GM13976 (cell line): ENCODE measurements at regions not wholly inside any gene's neighbourhood (a gene's known extent, or its start where the extent isn't known, plus 50 kb on each side); places are given as distances from the start of the nearest gene placed in this dataset.

Source experiments
- DNase-seq: peaks from one replicate; pipeline ENCODE4 v3.0.0; 2012; ENCODE audit warnings: low spot score
- in situ Hi-C: fragments of 300-500 bp; cut with MboI; formaldehyde crosslinking; loops from one replicate; pipeline ENCODE4 v1.12.0; 2022; ENCODE audit warnings: low sequenced_read_pairs, mixed read lengths, inconsistent platforms; ENCODE audit not compliant: unreplicated experiment
- TF ChIP-seq, protein P1 (sequence below): IDR thresholded peaks from 2 replicates; pipeline ENCODE4 v1.5.1; 2012; ENCODE audit warnings: borderline replicate concordance, mild to moderate bottlenecking; ENCODE audit not compliant: insufficient read depth; ENCODE audit errors: extremely low read depth, missing control alignments, control extremely low read depth

DNA sequence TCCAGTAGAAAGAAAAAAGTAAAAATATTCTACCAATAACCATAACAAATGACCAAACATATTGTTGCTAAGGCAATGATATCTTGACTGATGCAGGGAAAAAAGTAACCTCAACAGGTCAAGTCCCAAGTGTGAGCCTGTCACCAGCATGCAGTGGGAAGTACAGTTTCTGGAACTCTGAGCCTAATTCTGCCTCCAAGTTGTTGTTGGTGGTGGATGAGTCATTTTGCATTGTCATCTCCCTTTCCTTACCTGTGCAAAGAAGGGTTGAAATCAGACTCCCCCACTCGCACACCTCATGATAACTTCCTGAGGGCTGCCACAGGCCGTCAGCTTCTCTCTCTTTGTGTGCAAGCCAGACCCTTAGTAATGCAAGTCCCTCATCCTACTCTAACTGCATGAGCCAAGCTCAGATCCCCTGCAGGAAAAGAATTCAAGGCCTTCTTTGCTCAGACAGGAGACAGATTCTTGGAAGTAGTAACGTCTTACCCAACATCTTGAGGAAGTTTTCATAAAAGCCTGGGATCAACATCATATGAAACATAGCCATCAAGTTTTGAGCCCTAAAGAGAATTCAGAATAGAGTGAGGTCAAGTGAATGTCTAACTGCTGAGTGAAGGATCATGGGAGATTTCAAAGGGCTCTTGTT is 207.6 kb upstream of the FOXA2 start:
- DNase-seq: no peak
- in situ Hi-C loops: no loop called here
- TF ChIP-seq, protein P1, sequence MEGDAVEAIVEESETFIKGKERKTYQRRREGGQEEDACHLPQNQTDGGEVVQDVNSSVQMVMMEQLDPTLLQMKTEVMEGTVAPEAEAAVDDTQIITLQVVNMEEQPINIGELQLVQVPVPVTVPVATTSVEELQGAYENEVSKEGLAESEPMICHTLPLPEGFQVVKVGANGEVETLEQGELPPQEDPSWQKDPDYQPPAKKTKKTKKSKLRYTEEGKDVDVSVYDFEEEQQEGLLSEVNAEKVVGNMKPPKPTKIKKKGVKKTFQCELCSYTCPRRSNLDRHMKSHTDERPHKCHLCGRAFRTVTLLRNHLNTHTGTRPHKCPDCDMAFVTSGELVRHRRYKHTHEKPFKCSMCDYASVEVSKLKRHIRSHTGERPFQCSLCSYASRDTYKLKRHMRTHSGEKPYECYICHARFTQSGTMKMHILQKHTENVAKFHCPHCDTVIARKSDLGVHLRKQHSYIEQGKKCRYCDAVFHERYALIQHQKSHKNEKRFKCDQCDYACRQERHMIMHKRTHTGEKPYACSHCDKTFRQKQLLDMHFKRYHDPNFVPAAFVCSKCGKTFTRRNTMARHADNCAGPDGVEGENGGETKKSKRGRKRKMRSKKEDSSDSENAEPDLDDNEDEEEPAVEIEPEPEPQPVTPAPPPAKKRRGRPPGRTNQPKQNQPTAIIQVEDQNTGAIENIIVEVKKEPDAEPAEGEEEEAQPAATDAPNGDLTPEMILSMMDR: no peak

DNA sequence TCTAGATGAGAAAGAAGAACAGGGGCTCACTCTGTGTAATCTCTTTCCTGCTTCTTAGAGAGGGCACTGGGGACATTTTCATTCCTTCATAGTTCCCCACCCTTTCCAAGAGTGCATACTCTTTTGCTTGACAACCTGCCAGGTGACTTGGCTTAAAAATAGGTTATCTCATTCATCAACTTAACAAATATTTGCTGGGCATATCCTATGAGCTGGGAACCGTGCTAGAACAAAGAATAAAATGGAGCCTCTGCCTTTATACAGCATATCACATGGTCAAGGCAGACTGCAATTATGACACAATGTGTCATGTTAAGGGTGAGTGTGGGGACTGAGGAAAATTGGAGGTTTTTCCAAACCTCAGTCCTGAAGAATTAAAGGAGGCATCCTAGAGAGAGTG is 209.8 kb upstream of the FOXA2 start:
- in situ Hi-C loops: no loop called here
- TF ChIP-seq, protein P1: no peak
- no peak for DNase-seq

DNA sequence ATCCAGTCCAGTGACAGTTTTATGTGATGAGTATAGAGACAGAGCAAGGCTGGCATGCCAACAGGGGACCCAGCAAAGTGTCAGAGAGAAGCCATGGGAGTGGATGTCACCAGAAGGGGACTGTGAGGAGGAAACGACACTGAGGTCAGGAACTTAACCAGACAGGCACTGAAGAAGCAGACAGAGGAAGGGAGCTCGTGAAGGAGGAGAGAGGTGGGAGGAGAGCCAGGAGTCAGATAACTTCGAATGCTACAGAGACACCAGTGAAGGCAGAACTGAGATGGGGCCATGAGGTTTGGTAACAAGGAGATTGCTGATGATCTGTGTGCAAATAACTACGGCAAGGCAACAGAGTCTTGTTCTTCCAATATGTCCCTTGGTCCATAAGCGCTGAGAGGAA is 211.1 kb upstream of the FOXA2 start:
- in situ Hi-C loops: no loop called here
- TF ChIP-seq, protein P1: no peak
- DNase-seq: no peak

DNA sequence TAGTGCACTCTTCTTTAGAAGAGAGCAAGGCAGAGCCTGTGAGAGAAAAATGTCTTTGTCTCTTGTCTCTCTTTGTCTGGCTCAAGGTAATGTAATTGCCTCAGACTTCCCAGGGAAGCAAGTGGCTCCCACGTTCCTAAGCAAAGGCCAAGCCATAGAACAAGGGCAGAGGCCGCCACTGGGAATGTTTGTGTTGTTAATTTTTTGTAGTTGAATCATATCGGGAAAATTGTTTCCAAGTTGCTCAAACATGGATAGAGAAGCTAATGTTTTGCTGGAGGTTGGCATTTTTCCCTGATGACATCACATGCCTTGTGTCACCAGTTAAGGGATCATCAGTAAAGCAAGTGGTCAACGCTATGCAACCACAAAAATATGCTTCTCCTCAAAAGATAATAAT is 211.5 kb upstream of the FOXA2 start:
- TF ChIP-seq, protein P1: no peak
- in situ Hi-C loops: no loop called here
- no peak for DNase-seq

DNA sequence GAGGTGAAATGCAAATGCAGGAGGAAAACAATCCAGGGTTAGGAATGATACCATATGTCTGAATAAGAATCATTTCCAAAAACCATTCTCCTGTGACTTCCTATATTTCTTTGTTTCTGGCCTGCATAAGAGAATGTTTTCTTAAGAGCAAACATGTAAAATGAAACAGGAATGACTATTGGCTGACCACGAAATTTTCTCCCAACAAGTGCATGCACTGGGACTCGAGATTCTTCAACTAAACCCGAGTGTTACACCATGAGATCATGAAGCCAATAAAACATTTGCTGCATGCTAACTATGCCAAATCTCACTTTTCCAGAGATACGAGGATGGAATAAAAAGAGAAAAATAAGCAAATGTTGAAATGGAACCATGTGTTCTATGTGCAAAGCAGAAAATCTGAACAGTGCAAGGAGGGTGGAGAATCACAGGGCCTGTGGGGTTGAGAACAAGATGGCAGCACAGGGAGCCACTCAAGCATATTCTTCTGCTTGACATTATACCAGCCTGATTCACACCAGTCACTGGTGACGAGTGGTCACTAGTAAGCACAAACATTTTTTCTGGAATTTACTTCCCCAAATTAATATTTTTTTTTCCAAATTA is 212.2 kb upstream of the FOXA2 start:
- in situ Hi-C loops: no loop called here
- TF ChIP-seq, protein P1: no peak
- no peak for DNase-seq

DNA sequence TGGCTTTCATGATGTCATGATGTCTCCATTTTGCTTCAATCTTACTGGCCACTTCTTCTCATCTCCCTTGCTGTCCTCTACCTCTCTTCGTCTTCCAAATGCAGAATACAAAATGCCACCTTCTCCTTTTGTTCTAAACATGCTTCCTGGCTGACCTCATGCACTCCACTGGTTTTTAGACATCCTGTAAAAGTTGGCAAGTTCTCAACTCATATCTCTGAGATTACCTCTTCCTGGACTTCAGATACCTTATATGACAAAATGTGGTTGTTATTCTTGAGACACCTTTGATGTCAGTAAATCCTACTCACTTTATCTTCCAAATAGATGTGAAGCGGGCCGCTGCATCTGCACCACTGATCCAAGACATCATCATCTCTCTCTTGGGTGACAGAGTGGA is 212.7 kb upstream of the FOXA2 start:
- no peak for DNase-seq
- TF ChIP-seq, protein P1: no peak
- in situ Hi-C loops: no loop called here

DNA sequence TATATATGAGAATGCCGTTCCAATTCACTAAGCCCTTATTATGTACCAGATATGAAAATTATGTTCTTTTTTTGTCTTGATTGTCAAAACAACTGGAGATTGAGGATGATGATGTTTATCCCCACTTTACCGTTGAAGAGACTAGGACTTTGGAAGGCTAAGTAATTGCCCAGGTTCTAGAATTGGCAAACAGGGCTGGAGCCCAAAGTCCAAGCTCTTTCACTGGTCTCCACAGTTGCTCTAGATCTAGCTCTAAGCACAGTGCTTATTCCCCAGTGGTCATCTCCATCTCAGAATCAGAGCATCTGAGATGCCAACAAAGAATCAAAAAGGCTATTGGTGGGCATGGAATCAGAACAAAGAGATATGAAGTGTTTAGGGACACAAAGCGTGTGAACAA is 215.3 kb upstream of the FOXA2 start:
- TF ChIP-seq, protein P1: no peak
- in situ Hi-C loops: no loop called here
- DNase-seq: no peak
